Body of pancreas (tissue), 4 donors: ENCODE measurements at regions not wholly inside any gene's neighbourhood (a gene's known extent, or its start where the extent isn't known, plus 50 kb on each side); places are given as distances from the start of the nearest gene placed in this dataset.

Experiments used
- CTCF ChIP-seq, 7 experiments: fragments of 450-650 bp in 4 of 7; fragments of 200-600 bp in 3 of 7; sonication (generic) in 3 of 7; IDR thresholded peaks; one replicate each; pipeline ENCODE4 v1.5.1; 2016 to 2019; ENCODE audit warnings: antibody characterized with exemption in 7 of 7
- POLR2A ChIP-seq, 3 donors: fragments of 450-650 bp; IDR thresholded peaks; one replicate each; pipeline ENCODE4 v1.6.1; 2016; ENCODE audit warnings: antibody characterized with exemption in 3 of 3, mild to moderate bottlenecking in 2 of 3

GRCh38 chr16:73400951-73401350, 353.0 kb upstream of the ZFHX3 start:
- TF ChIP-seq CTCF (IDR thresholded peaks at IDR 0.05) (no peak), POLR2A (IDR thresholded peaks at IDR 0.05) (no peak)
